NB4 (cell line): ENCODE measurements at regions not wholly inside any gene's neighbourhood (a gene's known extent, or its start where the extent isn't known, plus 50 kb on each side); places are given as distances from the start of the nearest gene placed in this dataset.

Experiments used
- CTCF ChIP-seq: IDR thresholded peaks from one replicate; pipeline ENCODE4 v1.5.1; 2012; ENCODE audit warnings: low read depth, low read length
- MAX ChIP-seq: IDR thresholded peaks from 2 replicates; pipeline ENCODE4 v1.6.1; 2011; ENCODE audit warnings: low read depth, low read length
- MYC ChIP-seq: IDR thresholded peaks from 2 replicates; pipeline ENCODE4 v1.6.1; 2011; ENCODE audit warnings: low read depth, low read length
- POLR2A ChIP-seq: IDR thresholded peaks from 2 replicates; pipeline ENCODE4 v1.6.1; 2011; ENCODE audit warnings: mild to moderate bottlenecking; ENCODE audit not compliant: insufficient read length; ENCODE audit errors: extremely low read depth

DNA sequence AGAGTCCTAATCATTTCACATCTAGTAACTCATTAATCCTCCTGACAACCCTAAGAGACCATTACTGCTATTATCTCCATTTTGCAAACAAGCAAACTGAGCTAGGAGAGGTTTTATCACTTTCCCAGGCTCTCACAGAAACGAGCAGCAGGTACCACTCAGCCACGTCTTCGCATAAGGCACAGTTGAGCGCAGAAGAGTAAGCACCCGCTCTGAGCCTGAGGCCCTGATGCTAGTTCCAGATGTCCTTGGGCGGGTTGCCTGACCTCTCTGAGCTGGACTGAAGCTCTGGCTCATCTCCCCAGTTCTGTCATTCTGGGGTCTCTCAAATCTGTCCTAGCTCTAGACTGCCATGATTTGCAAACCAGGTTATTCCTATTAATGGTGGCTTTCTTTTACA is 72.6 kb upstream of the FRMD4A start:
- TF ChIP-seq CTCF (no peak), POLR2A (no peak), MAX (no peak), MYC (no peak)
